Immature natural killer cell (primary cell): ENCODE measurements at regions not wholly inside any gene's neighbourhood (a gene's known extent, or its start where the extent isn't known, plus 50 kb on each side); places are given as distances from the start of the nearest gene placed in this dataset.

Experiments
- DNase-seq, 3 donors: peaks; one replicate each; pipeline ENCODE4 v3.0.0; 2022; ENCODE audit warnings: mixed read lengths in 1 of 3
- H3K27ac Mint-ChIP-seq, 6 donors: one replicate each; pipeline ENCODE4 v1.8.0; 2020; ENCODE audit warnings: mixed read lengths in 6 of 6, mild to moderate bottlenecking in 5 of 6, inconsistent platforms in 4 of 6, moderate library complexity in 3 of 6
- H3K27me3 Mint-ChIP-seq, 3 donors: one replicate each; pipeline ENCODE4 v1.8.0; 2020 to 2021; ENCODE audit warnings: low read depth in 3 of 3, mild to moderate bottlenecking in 3 of 3, mixed read lengths in 3 of 3, moderate library complexity in 3 of 3, inconsistent platforms in 1 of 3
- H3K36me3 Mint-ChIP-seq, 3 donors: one replicate each; pipeline ENCODE4 v1.8.0; 2020; ENCODE audit warnings: mixed read lengths in 3 of 3, inconsistent platforms in 2 of 3, mild to moderate bottlenecking in 2 of 3
- H3K4me1 Mint-ChIP-seq, 2 donors: one replicate each; pipeline ENCODE4 v1.8.0; 2020; ENCODE audit warnings: inconsistent platforms in 2 of 2, mild to moderate bottlenecking in 2 of 2, mixed read lengths in 2 of 2, moderate library complexity in 1 of 2
- H3K4me3 Mint-ChIP-seq, 5 donors: one replicate each; pipeline ENCODE4 v1.8.0; 2020; ENCODE audit warnings: mild to moderate bottlenecking in 5 of 5, mixed read lengths in 5 of 5, inconsistent platforms in 3 of 5, moderate library complexity in 3 of 5
- H3K9me3 Mint-ChIP-seq, 6 donors: one replicate each; pipeline ENCODE4 v1.8.0; 2020; ENCODE audit warnings: mild to moderate bottlenecking in 6 of 6, mixed read lengths in 6 of 6, inconsistent platforms in 4 of 6, moderate library complexity in 3 of 6

DNA sequence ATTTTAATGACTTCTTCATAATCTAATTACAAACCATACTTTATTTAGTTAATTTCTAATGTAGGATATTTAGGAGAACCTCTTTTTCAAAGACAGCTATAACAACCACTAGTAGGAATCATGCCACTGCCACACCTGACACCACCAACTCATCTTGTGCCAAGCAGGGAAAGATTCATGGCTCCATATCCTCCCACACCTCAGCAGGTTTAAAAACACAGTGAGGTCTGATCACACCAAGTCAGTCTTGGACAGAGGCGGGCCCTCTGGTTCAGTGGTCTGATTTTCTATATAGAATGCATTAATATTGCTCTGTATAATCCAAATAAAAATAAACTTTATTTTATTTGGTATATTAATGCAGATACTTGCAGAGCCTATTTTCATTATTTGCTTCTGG is 227.7 kb upstream of the TTC29 start:
- no peak for DNase-seq
- Mint-ChIP-seq H3K4me3 (no peak overlapping the region), H3K4me1 (no peaks in the 10 kb centered on the region), H3K27ac (no peak overlapping the region), H3K9me3 (peaks cover 0 to 8% (median 3%) of the 10 kb centered on the region in 6 donors), H3K27me3 (peaks cover 0 to 1% (median 1%) of the 10 kb centered on the region in 3 donors), H3K36me3 (no peaks in the 10 kb centered on the region)

DNA sequence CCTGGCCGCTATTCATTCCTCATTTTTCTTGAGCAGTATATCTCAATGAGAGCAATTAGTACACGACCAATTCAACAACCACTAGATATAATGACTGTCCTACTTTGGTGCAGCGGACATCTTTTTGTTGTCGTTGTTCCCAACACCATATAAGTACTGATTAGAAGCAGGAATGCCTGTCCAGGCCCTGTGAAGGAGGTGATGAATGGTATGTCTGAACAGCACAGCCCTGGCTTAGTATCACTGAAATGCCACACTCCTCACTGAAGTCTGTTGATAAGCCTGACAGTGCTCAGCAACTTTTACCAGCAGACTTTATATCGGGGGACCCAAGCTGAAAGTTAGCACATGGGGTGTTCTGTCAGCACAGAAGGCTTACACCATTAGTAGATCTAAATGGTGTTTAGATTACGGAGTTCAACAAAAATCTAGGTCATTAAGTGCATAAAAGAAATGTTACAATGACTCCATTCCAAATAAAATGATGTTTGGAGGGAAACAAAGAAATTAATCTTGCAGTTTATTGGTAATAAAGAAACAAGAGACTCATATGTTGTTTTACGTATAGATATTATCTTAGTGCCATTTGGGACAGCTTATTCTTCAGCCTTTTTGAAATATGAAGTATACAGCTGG is 228.3 kb upstream of the TTC29 start:
- Mint-ChIP-seq H3K4me1 (no peaks in the 10 kb centered on the region), H3K36me3 (no peaks in the 10 kb centered on the region), H3K9me3 (peaks cover 0 to 8% (median 3%) of the 10 kb centered on the region in 6 donors), H3K27ac (no peak overlapping the region), H3K27me3 (peaks cover 0 to 1% (median 1%) of the 10 kb centered on the region in 3 donors), H3K4me3 (no peak overlapping the region)
- DNase-seq = no peak

DNA sequence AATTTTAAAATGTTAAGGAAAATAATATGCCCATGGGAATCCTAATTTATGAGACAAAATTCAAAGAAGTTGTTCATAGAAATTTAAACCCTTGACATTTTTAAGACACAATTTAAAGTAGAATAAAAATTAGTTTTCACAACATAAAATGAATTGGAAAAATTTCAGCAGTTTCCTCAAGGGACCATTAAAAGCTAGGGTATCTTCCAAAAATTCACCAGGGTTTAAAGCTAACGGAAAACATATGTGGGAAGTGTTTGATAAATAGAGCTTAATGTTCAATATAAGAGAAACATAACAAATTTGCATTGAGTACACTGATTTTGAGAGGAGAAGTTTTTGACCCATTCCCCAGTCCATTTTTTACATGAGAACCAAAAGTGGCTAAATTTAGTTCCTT is 228.9 kb upstream of the TTC29 start:
- Mint-ChIP-seq H3K4me1 (no peaks in the 10 kb centered on the region), H3K27me3 (peaks cover 0 to 1% (median 0%) of the 10 kb centered on the region in 3 donors), H3K27ac (no peak overlapping the region), H3K4me3 (no peak overlapping the region), H3K9me3 (peaks cover 0 to 8% (median 3%) of the 10 kb centered on the region in 6 donors), H3K36me3 (no peaks in the 10 kb centered on the region)
- no peak for DNase-seq

DNA sequence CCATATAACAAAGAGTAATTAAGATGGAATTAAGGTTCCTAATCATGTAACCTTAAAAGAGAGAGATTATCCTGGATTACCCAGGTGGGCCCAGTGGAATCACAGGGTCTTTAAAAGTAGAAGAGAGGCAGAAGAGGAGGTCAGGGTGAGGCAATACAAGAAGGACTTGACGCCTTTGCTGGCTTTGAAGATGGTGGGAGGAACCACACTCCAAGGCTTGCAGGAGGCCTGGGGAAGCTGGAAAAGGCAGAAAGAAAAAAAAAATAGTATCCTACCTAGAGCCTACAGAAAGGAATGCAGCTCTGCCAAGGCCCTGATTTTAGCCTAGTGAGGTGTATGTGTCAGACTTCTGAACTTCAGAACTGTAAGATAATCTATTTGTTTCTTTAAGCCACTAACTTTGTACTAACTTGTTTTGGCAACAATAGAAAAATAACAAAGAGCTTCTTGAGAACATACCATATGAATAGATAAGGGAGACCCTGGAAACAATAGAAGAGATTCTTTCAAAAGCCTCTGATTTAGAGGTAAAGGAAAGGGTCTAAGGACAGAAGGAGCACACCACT is 229.9 kb upstream of the TTC29 start:
- Mint-ChIP-seq H3K27me3 (no peaks in the 10 kb centered on the region), H3K4me3 (no peak overlapping the region), H3K36me3 (no peaks in the 10 kb centered on the region), H3K27ac (no peak overlapping the region), H3K4me1 (no peaks in the 10 kb centered on the region), H3K9me3 (peaks cover 0 to 8% (median 3%) of the 10 kb centered on the region in 6 donors)
- DNase-seq = no peak

DNA sequence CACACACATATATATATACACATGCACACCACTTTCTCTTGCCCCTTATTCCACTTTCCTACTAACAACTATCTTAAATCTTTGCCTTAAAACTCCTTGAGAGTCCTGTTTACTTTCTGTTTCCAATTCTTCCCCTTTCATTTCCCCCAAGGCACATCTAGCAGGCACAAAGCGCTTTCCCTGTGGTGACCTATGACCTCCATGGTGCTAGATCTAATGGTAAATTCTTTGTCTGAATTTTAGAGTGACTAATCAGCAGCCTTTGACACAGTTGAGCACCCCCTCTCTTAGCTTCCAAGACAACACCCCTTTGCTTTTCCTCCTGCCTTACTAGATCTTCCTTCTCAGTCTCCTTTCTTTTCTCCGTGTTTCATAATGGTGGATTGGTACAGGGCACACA is 236.4 kb upstream of the TTC29 start:
- H3K9me3 Mint-ChIP-seq = peaks cover 0 to 6% (median 4%) of the 10 kb centered on the region in 6 donors
- H3K4me3 Mint-ChIP-seq = no peak overlapping the region
- no peaks in the 10 kb centered on the region for H3K36me3 Mint-ChIP-seq
- DNase-seq = no peak
- H3K27ac Mint-ChIP-seq = no peak overlapping the region
- no peaks in the 10 kb centered on the region for H3K4me1 Mint-ChIP-seq
- H3K27me3 Mint-ChIP-seq = peaks cover 0 to 3% (median 3%) of the 10 kb centered on the region in 3 donors

DNA sequence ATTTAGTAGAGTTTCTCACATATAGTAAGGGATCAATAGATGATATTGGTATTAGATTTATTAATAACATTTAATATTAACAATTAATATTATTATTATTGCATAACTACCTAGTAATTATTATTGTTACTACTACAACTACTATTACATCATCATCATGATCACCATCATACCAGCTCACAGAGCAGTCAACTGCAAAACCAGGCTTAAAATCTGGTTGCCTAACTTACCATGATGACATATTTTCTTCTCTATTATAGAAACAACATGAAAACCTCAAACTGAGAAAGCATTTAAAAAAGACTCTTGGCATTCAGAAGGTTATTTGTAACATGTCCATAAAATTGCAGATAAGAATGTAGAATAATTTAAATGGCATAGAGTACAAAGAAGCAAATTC is 247.0 kb upstream of the TTC29 start:
- Mint-ChIP-seq H3K27ac (no peak overlapping the region), H3K36me3 (peaks cover 0 to 3% (median 0%) of the 10 kb centered on the region in 3 donors), H3K9me3 (peaks cover 0 to 11% (median 5%) of the 10 kb centered on the region in 6 donors), H3K27me3 (peaks cover 0 to 3% (median 0%) of the 10 kb centered on the region in 3 donors), H3K4me3 (no peak overlapping the region), H3K4me1 (no peaks in the 10 kb centered on the region)
- no peak for DNase-seq

DNA sequence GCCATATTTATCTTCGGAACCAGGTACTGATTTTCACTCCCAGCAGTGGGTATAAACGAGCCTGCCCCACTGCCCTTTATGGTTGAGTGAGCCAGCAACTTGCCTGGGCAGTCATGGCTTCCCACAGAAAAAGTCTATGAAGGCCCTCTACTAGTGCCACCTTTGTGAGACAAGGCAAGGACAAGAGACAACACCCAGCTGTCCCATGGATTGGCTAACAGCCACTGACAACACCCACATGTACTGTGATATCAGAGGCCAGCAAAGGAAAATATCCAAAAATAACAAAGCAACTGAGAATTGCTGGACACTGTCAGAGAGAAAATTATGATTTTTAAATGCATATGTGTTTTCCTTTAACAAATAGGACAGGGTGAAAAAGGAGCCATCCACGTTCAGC is 248.4 kb upstream of the TTC29 start:
- peaks cover 0 to 3% (median 0%) of the 10 kb centered on the region in 3 donors for H3K27me3 Mint-ChIP-seq

DNA sequence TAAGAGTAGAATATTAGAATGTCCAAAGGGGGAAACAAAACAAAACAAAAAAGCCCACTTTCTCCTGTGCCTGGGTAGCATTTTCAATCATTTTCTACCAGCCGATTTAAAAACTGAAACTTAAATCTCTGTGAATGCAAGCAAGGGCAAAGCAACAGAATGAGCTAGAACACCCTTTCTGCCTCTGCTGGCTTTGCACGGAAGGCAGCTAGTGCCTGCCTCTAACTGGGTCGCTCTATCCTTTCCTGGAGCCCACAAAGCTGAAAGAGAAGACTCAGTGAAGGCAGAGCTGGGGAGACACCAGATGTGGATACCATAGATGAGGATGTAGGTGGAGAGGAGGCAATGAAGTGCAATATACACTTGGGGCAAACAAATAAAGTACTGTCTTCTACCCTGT is 248.9 kb upstream of the TTC29 start:
- DNase-seq = no peak
- peaks cover 0 to 11% (median 3%) of the 10 kb centered on the region in 6 donors for H3K9me3 Mint-ChIP-seq
- no peaks in the 10 kb centered on the region for H3K4me1 Mint-ChIP-seq
- no peak overlapping the region for H3K4me3 Mint-ChIP-seq
- peaks cover 0 to 3% (median 0%) of the 10 kb centered on the region in 3 donors for H3K36me3 Mint-ChIP-seq
- peaks cover 0 to 3% (median 0%) of the 10 kb centered on the region in 3 donors for H3K27me3 Mint-ChIP-seq
- H3K27ac Mint-ChIP-seq = no peak overlapping the region

More for the DNA sequence above, 248.4 kb upstream of the TTC29 start:
- Mint-ChIP-seq H3K9me3 (peaks cover 0 to 11% (median 4%) of the 10 kb centered on the region in 6 donors), H3K4me1 (no peaks in the 10 kb centered on the region), H3K36me3 (peaks cover 0 to 3% (median 0%) of the 10 kb centered on the region in 3 donors), H3K27ac (no peak overlapping the region), H3K4me3 (no peak overlapping the region)
- DNase-seq = no peak

DNA sequence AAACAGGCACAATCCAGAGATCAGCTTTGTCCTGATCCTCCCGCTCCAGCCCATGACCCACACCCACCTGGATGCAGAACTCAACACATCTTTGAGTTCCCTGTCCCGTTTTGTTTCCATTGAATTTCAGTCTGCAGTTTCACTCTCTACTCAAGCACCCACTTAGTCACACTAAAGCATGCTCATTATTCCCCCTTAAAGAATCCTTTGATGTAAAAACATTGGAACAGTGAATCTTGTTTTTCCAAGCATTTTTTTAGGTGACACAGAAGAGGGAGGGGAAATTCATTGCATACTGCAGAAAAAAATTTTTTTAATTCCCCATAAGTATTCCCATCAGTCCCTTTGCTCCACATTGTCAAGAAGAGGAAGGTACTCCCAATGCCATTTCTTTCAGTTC is 249.7 kb upstream of the TTC29 start:
- H3K27ac Mint-ChIP-seq = no peak overlapping the region
- no peak for DNase-seq
- H3K4me1 Mint-ChIP-seq = no peaks in the 10 kb centered on the region
- H3K36me3 Mint-ChIP-seq = peaks cover 0 to 2% (median 0%) of the 10 kb centered on the region in 3 donors
- H3K9me3 Mint-ChIP-seq = peaks cover 0 to 11% (median 2%) of the 10 kb centered on the region in 6 donors
- H3K27me3 Mint-ChIP-seq = peaks cover 0 to 3% (median 0%) of the 10 kb centered on the region in 3 donors
- H3K4me3 Mint-ChIP-seq = no peak overlapping the region

DNA sequence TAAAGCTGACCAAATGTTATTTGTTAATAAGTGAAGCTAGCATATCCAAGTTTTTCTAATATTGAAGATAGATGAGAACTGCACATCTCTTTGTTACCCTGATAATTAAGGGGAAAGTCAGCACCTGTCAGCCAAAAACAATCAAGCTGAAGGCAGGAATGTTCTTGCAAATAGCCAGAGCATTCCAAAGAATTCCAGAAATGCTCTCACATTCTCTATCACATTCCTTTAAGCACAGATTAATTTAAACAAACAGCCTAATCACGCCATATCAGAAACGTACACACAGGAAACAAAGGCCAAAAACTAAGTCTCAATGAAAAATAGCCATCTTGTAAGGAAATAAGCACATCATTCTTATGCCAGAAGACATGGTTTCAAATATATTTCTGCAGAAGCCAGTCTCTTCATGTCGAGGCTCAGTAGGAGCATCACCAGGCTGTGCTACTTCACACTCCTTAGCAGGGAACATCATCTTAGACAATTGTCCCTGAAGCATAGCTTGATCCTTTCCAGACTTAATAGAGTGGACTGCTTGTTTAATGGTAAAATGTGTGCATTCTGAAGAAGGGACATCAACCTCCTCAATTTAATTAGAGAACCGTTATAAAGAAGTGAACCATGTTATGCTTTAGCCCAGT is 252.9 kb upstream of the TTC29 start:
- Mint-ChIP-seq H3K9me3 (peaks cover 0 to 8% (median under 1%) of the 10 kb centered on the region in 6 donors), H3K4me1 (no peaks in the 10 kb centered on the region)
- DNase-seq = no peak

DNA sequence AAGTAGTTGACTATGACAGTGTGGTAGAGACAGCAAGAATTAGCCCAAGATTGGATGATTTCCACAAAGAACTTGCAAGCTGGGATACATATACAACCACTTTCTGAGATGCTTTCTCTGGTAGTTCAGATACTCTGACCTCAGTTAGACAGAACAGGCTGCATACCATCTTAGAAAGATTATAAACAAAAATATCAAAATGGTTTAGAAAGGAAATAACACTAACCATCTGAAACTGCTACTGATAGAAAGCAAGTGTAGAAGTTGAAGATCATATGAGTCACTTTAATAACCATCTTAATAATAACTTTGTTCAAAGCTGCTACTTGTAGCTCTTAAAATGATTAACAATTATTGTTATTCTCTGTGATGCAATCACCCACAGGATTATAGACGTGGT is 255.4 kb upstream of the TTC29 start:
- H3K27me3 Mint-ChIP-seq = peaks cover 0 to 3% (median 1%) of the 10 kb centered on the region in 3 donors
- DNase-seq = no peak
- peaks cover 0 to 5% (median under 1%) of the 10 kb centered on the region in 6 donors for H3K9me3 Mint-ChIP-seq
- H3K4me1 Mint-ChIP-seq = no peaks in the 10 kb centered on the region
- H3K27ac Mint-ChIP-seq = no peak overlapping the region
- no peak overlapping the region for H3K4me3 Mint-ChIP-seq
- no peaks in the 10 kb centered on the region for H3K36me3 Mint-ChIP-seq

More for the DNA sequence above, 252.9 kb upstream of the TTC29 start:
- Mint-ChIP-seq H3K4me3 (no peak overlapping the region), H3K27me3 (peaks cover 0 to 3% (median 0%) of the 10 kb centered on the region in 3 donors), H3K27ac (no peak overlapping the region), H3K36me3 (no peaks in the 10 kb centered on the region)

DNA sequence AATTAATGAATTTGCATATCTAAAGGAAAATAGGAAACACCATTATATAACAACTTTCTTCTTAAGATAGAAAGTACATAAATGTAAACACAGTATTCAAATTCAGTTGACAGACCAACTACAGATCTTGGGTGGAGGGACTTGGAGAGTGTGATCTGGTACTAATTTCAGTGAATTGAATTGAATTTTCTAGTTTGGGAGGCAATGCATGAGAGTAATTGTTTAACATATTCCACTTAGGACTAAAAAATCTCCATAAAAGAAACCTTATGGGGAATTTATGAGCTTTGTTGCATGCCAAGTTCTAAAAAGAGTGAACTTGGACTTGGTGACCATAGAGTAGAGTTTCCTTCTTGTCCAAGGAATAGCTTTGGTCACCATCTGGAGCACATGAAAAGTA is 261.1 kb upstream of the TTC29 start:
- Mint-ChIP-seq H3K27ac (no peak overlapping the region), H3K36me3 (no peaks in the 10 kb centered on the region), H3K9me3 (peaks cover 0 to 13% (median 1%) of the 10 kb centered on the region in 6 donors), H3K27me3 (peaks cover 0 to 3% (median 1%) of the 10 kb centered on the region in 3 donors), H3K4me1 (no peaks in the 10 kb centered on the region), H3K4me3 (no peak overlapping the region)
- no peak for DNase-seq

DNA sequence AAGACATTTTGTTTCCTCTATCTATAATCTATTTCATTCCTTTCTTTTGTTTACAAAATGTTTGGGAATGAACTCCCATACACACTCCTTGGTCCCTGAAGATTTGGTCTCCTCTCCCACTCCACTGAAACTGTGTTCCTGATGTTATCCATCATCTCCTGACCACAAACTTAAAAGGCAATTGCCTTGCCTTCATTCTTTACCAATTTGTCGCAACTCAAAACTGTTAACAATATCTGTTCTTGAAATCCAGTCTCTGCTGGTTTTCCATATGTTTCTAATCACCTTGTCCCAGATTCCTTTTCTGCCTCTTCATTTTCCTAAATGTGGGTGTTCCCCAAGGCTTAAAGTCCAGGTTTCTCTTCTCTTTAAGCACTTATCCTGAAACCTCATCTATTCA is 262.2 kb upstream of the TTC29 start:
- Mint-ChIP-seq H3K4me1 (no peaks in the 10 kb centered on the region), H3K36me3 (no peaks in the 10 kb centered on the region), H3K9me3 (peaks cover 0 to 16% (median 1%) of the 10 kb centered on the region in 6 donors), H3K27ac (no peak overlapping the region), H3K27me3 (peaks cover 0 to 3% (median 1%) of the 10 kb centered on the region in 3 donors), H3K4me3 (no peak overlapping the region)
- no peak for DNase-seq

DNA sequence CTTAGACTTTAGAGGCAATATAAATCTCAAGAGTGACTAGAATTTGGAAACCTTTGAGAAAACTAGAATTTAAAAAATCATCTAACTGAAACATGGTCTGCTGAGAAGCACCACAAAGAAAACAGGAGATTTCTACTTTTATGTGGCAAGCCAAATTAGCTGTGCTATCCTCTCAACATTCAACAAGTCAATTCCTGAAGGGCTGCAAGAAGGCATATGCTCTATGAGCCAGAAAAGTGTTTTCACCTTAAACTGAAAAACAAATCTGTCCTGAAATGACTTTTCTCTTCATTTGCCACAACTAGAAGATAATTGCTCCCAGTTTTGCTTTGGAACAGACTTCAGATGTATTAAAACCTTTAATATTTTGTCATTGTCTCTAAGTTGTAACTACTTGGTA is 263.2 kb upstream of the EDNRA start:
- no peaks in the 10 kb centered on the region for H3K4me1 Mint-ChIP-seq
- H3K36me3 Mint-ChIP-seq = no peaks in the 10 kb centered on the region
- no peak overlapping the region for H3K4me3 Mint-ChIP-seq
- H3K9me3 Mint-ChIP-seq = peaks cover 0 to 21% (median 6%) of the 10 kb centered on the region in 6 donors
- H3K27me3 Mint-ChIP-seq = peaks cover 0 to 2% (median 0%) of the 10 kb centered on the region in 3 donors
- DNase-seq = no peak
- H3K27ac Mint-ChIP-seq = no peak overlapping the region
